GM12878 (cell line): ENCODE measurements at regions not wholly inside any gene's neighbourhood (a gene's known extent, or its start where the extent isn't known, plus 50 kb on each side); places are given as distances from the start of the nearest gene placed in this dataset.

Source experiments
- BMI1 ChIP-seq: fragments of 450-650 bp; IDR thresholded peaks from 2 replicates; pipeline ENCODE4 v1.6.1; 2016; ENCODE audit warnings: mild to moderate bottlenecking, moderate library complexity, borderline replicate concordance
- HCFC1 ChIP-seq: fragments of 150-350 bp; IDR thresholded peaks from 2 replicates; pipeline ENCODE4 v1.6.1; 2014; ENCODE audit warnings: low read length
- LARP7 ChIP-seq: fragments of 450-650 bp; IDR thresholded peaks from 2 replicates; pipeline ENCODE4 v1.6.1; 2017; ENCODE audit warnings: mild to moderate bottlenecking
- NRF1 ChIP-seq: conservative IDR thresholded peaks from 2 replicates; pipeline ENCODE4 v1.6.1; 2011; ENCODE audit warnings: mild to moderate bottlenecking, low read depth, low read length, improper control_type of control experiment
- RB1 ChIP-seq: fragments of 450-650 bp; formaldehyde crosslinking; IDR thresholded peaks from 2 replicates; pipeline ENCODE4 v1.6.1; 2017; ENCODE audit warnings: mild to moderate bottlenecking, borderline replicate concordance
- RFX5 ChIP-seq: IDR thresholded peaks from 2 replicates; pipeline ENCODE4 v1.6.1; 2011; ENCODE audit warnings: low read depth, low read length, improper control_type of control experiment
- RUNX3 ChIP-seq: IDR thresholded peaks from 2 replicates; pipeline ENCODE4 v1.6.1; 2012; ENCODE audit warnings: low read length, inconsistent platforms
- SMAD5 ChIP-seq: IDR thresholded peaks from 2 replicates; pipeline ENCODE4 v1.6.1; 2016; ENCODE audit warnings: antibody characterized with exemption, low read depth
- SMARCA5 ChIP-seq: fragments of 450-650 bp; IDR thresholded peaks from 2 replicates; pipeline ENCODE4 v1.6.1; 2017; ENCODE audit warnings: mild to moderate bottlenecking
- SP1 ChIP-seq: IDR thresholded peaks from one replicate; pipeline ENCODE4 v1.6.1; 2011; ENCODE audit warnings: low read depth, low read length
- ZNF217 ChIP-seq: fragments of 450-650 bp; IDR thresholded peaks from 2 replicates; pipeline ENCODE4 v1.6.1; 2017; ENCODE audit warnings: antibody characterized with exemption, mild to moderate bottlenecking
- ZZZ3 ChIP-seq: IDR thresholded peaks from 2 replicates; pipeline ENCODE4 v1.6.1; 2011; ENCODE audit warnings: low read depth; ENCODE audit not compliant: control insufficient read depth, insufficient read length
- TF ChIP-seq, protein P1 (sequence below): fragments of 450-650 bp; formaldehyde crosslinking; IDR thresholded peaks from 2 replicates; pipeline ENCODE4 v1.4.0; 2020; ENCODE audit warnings: mild to moderate bottlenecking, moderate library complexity
- TF ChIP-seq, protein P2 (sequence below): IDR thresholded peaks from 2 replicates; pipeline ENCODE4 v1.6.1; 2012; ENCODE audit warnings: low read depth, low read length, improper control_type of control experiment
- TF ChIP-seq, protein P3 (sequence below): IDR thresholded peaks from 2 replicates; pipeline ENCODE4 v1.6.1; 2011; ENCODE audit warnings: borderline replicate concordance, low read depth, mild to moderate bottlenecking, moderate library complexity, mixed read lengths, low read length; ENCODE audit not compliant: insufficient read depth; ENCODE audit errors: extremely low read length
- TF ChIP-seq, protein P4 (sequence below): fragments of 150-350 bp; IDR thresholded peaks from 2 replicates; pipeline ENCODE4 v1.6.1; 2014; ENCODE audit warnings: mild to moderate bottlenecking, low read depth, low read length
- TF ChIP-seq, protein P5 (sequence below): fragments of 150-350 bp; IDR thresholded peaks from 2 replicates; pipeline ENCODE4 v1.6.1; 2016; ENCODE audit warnings: low read depth, low read length

- TF ChIP-seq, protein P1, sequence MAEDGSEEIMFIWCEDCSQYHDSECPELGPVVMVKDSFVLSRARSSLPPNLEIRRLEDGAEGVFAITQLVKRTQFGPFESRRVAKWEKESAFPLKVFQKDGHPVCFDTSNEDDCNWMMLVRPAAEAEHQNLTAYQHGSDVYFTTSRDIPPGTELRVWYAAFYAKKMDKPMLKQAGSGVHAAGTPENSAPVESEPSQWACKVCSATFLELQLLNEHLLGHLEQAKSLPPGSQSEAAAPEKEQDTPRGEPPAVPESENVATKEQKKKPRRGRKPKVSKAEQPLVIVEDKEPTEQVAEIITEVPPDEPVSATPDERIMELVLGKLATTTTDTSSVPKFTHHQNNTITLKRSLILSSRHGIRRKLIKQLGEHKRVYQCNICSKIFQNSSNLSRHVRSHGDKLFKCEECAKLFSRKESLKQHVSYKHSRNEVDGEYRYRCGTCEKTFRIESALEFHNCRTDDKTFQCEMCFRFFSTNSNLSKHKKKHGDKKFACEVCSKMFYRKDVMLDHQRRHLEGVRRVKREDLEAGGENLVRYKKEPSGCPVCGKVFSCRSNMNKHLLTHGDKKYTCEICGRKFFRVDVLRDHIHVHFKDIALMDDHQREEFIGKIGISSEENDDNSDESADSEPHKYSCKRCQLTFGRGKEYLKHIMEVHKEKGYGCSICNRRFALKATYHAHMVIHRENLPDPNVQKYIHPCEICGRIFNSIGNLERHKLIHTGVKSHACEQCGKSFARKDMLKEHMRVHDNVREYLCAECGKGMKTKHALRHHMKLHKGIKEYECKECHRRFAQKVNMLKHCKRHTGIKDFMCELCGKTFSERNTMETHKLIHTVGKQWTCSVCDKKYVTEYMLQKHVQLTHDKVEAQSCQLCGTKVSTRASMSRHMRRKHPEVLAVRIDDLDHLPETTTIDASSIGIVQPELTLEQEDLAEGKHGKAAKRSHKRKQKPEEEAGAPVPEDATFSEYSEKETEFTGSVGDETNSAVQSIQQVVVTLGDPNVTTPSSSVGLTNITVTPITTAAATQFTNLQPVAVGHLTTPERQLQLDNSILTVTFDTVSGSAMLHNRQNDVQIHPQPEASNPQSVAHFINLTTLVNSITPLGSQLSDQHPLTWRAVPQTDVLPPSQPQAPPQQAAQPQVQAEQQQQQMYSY (CRISPR knock-in tag) = no peak
- TF ChIP-seq, protein P2, sequence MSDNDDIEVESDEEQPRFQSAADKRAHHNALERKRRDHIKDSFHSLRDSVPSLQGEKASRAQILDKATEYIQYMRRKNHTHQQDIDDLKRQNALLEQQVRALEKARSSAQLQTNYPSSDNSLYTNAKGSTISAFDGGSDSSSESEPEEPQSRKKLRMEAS = no peak
- TF ChIP-seq SMAD5 (no peak), SP1 (no peak), RFX5 (no peak), NRF1 (no peak), ZNF217 (no peak), RB1 (no peak), HCFC1 (no peak), BMI1 (no peak), SMARCA5 (no peak), ZZZ3 (no peak), LARP7 (no peak), RUNX3 (peak; percentile 91)
- TF ChIP-seq, protein P3, sequence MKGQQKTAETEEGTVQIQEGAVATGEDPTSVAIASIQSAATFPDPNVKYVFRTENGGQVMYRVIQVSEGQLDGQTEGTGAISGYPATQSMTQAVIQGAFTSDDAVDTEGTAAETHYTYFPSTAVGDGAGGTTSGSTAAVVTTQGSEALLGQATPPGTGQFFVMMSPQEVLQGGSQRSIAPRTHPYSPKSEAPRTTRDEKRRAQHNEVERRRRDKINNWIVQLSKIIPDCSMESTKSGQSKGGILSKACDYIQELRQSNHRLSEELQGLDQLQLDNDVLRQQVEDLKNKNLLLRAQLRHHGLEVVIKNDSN = no peak
- TF ChIP-seq, protein P4, sequence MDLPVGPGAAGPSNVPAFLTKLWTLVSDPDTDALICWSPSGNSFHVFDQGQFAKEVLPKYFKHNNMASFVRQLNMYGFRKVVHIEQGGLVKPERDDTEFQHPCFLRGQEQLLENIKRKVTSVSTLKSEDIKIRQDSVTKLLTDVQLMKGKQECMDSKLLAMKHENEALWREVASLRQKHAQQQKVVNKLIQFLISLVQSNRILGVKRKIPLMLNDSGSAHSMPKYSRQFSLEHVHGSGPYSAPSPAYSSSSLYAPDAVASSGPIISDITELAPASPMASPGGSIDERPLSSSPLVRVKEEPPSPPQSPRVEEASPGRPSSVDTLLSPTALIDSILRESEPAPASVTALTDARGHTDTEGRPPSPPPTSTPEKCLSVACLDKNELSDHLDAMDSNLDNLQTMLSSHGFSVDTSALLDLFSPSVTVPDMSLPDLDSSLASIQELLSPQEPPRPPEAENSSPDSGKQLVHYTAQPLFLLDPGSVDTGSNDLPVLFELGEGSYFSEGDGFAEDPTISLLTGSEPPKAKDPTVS = no peak
- TF ChIP-seq, protein P5, sequence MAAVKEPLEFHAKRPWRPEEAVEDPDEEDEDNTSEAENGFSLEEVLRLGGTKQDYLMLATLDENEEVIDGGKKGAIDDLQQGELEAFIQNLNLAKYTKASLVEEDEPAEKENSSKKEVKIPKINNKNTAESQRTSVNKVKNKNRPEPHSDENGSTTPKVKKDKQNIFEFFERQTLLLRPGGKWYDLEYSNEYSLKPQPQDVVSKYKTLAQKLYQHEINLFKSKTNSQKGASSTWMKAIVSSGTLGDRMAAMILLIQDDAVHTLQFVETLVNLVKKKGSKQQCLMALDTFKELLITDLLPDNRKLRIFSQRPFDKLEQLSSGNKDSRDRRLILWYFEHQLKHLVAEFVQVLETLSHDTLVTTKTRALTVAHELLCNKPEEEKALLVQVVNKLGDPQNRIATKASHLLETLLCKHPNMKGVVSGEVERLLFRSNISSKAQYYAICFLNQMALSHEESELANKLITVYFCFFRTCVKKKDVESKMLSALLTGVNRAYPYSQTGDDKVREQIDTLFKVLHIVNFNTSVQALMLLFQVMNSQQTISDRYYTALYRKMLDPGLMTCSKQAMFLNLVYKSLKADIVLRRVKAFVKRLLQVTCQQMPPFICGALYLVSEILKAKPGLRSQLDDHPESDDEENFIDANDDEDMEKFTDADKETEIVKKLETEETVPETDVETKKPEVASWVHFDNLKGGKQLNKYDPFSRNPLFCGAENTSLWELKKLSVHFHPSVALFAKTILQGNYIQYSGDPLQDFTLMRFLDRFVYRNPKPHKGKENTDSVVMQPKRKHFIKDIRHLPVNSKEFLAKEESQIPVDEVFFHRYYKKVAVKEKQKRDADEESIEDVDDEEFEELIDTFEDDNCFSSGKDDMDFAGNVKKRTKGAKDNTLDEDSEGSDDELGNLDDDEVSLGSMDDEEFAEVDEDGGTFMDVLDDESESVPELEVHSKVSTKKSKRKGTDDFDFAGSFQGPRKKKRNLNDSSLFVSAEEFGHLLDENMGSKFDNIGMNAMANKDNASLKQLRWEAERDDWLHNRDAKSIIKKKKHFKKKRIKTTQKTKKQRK = no peak
Observed at GRCh38 chr1:185559684-185560331, 174.4 kb upstream of the HMCN1 start (continued).
